Omental fat pad (tissue), 3 donors: ENCODE measurements at regions not wholly inside any gene's neighbourhood (a gene's known extent, or its start where the extent isn't known, plus 50 kb on each side); places are given as distances from the start of the nearest gene placed in this dataset.

Experiments used
- ATAC-seq: fragments of 150-250 bp; one replicate; pipeline ENCODE4 v1.9.1; 2016; ENCODE audit warnings: mild to moderate bottlenecking, moderate library complexity; ENCODE audit not compliant: low FRiP score
- DNase-seq: peaks from one replicate; pipeline ENCODE4 v3.0.0-alpha.2; 2019; ENCODE audit warnings: low spot score
- CTCF ChIP-seq, 3 donors: fragments of 450-650 bp; IDR thresholded peaks; one replicate each; pipeline ENCODE4 v1.5.1; 2016 to 2017; ENCODE audit warnings: antibody characterized with exemption in 3 of 3, mild to moderate bottlenecking in 3 of 3, moderate library complexity in 2 of 3

GRCh38 chr18:40235323-40235722 lies 1719.7 kb upstream of the PIK3C3 start:
- DNase-seq = no peak
- no peak for TF ChIP-seq CTCF (IDR thresholded peaks at IDR 0.05)
- ATAC-seq = no peak

- DNase-seq = no peak
- ATAC-seq = no peak
- TF ChIP-seq CTCF (IDR thresholded peaks at IDR 0.05) = no peak
Measured at GRCh38 chr18:40233931-40234616, 1721.0 kb upstream of the PIK3C3 start.

- DNase-seq (no peak), ATAC-seq (no peak)
- TF ChIP-seq CTCF (IDR thresholded peaks at IDR 0.05) = no peak
Measured at GRCh38 chr18:40222776-40223175, 1732.3 kb upstream of the PIK3C3 start.

- ATAC-seq = no peak
- DNase-seq = no peak
- TF ChIP-seq CTCF (IDR thresholded peaks at IDR 0.05) = no peak
Measured at GRCh38 chr18:40216856-40217255, 1738.2 kb upstream of the PIK3C3 start.

- TF ChIP-seq CTCF (IDR thresholded peaks at IDR 0.05) = no peak
- no peak for DNase-seq
- no peak for ATAC-seq
Measured at GRCh38 chr18:40215979-40216378, 1739.1 kb upstream of the PIK3C3 start.

GRCh38 chr18:40210696-40211095 lies 1744.3 kb upstream of the PIK3C3 start:
- DNase-seq (no peak), ATAC-seq (no peak)

More at GRCh38 chr18:40210696-40211095, 1744.3 kb upstream of the PIK3C3 start:
- no peak for TF ChIP-seq CTCF (IDR thresholded peaks at IDR 0.05)
